CD4-positive, alpha-beta T cell treated with Interleukin-4 for 1 hour (primary cell): ENCODE measurements at regions not wholly inside any gene's neighbourhood (a gene's known extent, or its start where the extent isn't known, plus 50 kb on each side); places are given as distances from the start of the nearest gene placed in this dataset.
"Not testable (repeated sequence)": the region's sequence is repeated elsewhere in the genome, so short reads cannot be mapped to it uniquely, and the experiment has no call there.

Experiments
- DNase-seq, 2 donors: peaks; one replicate each; pipeline ENCODE4 v3.0.0-alpha.2; 2020 to 2022

DNA sequence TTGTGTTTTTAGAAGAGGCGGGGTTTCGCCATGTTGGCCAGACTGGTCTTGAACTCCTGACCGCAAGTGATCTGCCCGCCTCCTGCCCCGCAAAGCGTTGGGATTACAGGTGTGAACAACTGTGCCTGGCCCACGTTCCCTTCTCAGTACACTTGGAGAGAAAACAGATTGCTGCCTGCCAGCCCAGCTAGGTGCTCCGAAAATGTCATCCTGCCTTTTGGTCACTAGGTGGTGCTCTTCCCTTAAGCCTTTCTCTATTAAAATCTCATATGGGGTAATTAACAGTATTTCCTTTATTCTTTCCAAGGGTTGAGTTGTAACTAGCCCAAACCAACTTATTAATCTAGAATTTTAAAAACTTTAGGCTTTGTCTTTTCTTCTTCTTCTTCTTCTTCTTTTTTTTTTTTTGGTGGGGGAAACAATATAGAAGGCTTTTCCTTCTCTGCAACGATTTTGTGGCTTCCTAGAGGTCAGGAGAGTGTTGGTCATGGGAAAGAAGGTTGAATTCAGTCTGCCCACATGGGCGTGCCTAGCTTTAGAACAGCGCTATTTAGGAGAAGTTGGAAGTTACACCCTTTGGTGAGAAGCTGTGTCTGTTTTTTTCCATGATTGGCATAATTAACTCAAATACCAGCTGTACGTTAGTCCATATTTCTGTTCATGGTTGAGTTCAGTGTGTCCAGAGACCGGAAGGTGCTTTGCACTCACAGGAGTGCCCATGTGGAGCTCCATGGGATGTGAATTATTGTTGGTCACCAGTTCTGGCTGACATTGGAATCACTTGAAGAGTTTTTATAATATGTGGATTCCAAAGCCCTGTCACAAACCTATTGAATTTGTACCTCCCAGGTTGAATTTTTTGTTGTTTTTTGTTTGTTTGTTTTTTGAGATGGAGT lies 110.1 kb downstream of the LAT start:
- not testable (repeated sequence) for DNase-seq

DNA sequence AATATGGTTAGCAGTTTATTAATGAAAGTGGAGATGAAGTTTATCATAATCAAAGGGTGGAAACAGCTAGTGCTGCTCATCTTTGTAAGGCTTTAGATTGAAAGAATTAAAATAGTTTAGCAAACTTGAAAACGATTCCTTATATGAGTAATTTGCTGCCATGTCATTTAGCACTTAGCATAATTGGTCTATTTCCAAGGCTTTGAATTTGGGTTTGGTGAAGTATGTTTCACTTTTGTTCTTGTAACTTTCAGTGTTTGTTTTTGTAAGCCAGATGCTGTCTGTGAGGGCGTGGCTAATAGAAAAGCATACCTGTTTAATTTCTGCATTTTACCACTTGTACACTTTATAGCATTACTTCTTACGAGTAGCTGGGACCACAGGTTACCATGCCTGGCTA lies 109.5 kb downstream of the LAT start:
- not testable (repeated sequence) for DNase-seq

DNA sequence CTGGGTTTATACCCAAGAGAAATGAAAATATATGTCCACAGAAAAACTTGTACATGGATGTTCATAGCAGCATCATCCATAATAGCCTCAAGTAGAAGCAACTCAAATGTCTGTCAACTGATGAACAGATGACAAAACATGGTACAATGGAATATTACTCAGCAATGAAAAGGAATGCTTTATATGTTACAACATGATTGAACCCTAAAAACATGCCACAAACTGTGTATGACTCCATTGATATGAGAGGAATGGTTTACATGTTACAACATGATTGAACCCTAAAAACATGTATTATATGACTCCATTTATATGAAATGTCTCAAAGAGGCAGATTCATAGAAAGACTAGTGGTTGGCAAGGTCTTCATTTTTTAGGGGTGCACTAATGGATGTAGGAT lies 104.8 kb downstream of the LAT start:
- not testable (repeated sequence) for DNase-seq

DNA sequence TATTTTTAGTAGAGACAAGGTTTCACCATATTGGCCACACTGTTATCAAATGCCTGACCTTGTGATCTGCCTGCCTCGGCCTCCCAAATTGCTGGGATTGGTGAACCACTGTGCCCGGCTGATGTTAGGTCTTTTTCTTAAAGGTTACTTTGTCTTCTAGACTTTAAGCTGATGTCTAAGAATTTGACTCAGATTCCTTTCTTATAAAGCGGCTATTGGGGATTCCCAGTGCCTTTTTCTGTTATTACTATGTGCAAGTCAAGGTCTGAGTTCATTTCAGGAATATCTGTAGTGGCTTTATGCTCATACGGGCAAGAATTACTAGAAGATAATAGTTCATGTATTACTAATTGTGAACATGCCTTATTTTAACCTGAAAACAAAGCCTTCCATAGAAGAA lies 102.8 kb downstream of the LAT start:
- DNase-seq: not testable (repeated sequence)

DNA sequence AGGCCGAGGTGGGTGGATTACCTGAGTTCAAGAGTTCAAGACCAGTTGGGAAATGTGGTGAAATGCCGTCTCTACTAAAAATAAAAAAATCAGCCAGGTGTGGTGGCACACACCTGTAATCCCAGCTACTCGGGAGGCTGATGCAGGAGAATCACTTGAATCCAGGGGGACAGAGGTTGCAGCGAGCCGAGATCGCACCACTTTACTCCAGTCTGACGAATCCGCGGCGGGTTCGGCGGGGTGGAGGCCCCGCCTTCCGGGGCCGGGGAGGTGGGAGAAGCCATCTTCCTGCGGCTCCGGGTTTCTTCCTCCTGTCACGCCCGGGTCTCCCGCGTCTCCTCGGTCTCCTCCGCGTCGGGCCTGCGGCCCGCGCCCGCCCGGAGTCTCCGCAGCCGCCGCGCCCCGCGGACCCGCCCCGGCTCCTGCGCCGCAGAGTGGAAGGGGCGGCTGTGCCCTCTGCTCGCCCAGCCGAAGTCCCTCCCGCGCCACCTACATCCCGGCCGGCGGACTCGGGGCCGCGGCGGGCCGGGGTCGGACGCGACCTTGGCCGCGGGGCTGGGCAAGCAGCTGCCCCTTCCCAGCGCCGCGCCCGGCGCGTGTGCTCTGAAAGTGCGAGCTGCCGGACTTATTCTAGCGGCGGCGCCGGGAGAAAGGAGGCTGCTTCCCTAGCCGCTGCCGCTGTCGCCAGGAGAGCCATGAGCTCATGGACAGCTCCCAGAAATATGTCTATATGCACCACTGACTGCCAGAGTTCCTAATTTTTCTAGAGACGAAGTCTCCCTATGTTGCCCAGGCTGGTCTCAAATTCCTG lies 97.2 kb downstream of the LAT start:
- peak; percentile 30 to 48 for DNase-seq

DNA sequence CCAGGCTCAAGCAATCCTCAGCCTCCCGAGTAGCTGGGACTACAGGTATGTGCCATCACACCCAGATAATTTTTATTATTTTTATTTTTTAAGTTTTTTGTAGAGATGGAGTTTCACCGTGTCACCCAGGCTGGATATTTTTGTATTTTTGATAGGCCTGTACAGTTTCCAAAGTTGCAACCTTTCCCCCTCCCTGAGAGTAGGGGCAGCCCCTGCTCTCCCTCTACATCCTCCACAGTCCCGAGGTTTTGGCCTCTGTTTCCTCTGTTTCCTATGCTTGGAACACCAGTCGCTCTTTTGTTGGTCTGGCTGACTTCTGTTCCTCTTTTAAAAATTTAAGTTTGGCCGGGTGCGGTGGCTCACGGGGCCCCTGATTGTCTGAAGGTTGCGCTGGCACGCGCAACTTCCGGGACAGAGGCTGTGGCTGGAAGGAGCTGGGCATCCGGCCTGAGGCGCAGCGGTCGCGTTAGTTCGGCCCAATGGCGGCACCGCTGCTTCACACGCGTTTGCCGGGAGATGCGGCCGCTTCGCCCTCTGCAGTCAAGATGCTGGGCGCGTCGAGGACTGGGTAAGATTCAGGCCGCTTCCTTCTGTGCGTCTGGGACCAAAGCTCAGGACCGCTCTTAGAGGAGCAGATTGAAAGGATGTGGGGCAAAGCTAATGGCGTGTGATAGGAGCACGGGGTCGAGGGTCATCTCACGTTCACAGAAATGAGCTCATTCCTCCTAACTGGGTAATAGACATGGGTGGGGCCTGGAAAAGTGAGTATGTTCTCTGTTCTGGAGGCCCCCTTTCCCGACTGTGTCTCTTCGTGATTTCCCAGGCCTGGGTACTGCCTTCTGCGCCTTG lies 89.9 kb downstream of the LAT start:
- DNase-seq: peak; percentile 48 to 62

DNA sequence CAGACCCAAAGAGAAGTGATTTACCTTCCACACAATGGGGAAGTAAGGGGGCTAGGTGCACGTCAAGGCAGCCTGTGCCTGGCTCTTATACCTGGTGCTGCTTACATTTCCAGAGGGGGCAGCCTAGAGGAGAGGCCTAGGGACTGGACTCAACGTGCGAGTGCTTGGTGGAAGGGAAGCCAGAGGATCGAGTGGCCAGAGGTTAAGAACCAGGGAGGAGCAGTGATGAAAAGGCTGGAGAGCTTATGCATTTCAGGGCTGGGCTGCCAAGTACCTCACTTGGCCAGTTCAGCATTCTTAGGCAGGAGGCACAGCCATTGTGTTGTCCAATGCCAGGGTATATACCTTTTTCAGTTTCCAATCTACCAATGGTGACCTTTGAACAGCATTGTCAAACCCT lies 77.4 kb downstream of the LAT start:
- DNase-seq: not testable (repeated sequence)

DNA sequence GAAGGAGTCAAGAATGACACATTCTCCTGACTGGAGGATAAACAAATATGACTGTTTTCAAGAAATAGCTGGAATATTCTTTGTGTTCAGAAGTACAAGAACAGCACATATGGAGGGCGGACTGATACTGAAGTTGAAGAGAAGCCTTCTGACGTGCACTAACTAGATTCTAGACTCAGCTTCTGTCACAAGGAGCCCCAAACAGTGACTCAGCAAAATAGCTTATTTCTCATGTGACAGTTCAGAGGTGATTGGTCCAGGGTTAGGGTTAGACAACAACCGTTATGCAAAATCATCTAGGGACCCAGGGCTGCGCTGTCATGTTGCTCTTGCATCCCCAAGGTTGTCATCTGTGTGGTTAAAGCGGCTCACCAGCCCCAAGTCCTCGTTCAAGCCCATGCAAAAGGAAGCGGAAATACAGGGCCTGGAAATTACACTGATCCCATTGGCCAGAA lies 76.6 kb downstream of the LAT start:
- DNase-seq: not testable (repeated sequence)

DNA sequence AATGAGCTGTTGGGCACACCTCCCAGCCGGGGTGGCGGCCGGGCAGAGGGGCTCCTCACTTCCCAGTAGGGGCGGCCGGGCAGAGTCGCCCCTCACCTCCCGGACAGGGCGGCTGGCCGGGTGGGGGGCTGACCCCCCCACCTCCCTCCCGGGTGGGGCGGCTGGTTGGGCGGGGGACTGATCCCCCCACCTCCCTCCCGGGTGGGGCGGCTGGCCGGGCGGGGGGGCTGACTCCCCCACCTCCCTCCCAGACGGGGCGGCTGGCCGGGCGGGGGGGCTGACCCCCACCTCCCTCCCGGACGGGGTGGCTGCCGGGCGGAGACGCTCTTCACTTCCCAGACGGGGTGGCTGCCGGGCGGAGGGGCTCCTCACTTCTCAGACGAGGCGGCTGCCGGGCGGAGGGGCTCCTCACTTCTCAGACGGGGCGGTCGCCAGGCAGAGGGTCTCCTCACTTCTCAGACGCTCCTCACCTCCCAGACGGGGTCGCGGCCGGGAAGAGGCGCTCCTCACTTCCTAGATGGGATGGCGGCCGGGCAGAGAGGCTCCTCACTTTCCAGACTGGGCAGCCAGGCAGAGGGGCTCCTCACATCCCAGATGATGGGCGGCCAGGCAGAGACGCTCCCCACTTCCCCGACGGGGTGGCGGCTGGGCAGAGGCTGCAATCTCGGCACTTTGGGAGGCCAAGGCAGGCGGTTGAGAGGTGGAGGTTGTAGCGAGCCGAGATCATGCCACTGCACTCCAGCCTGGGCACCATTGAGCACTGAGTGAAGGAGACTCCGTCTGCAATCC lies 75.4 kb downstream of the LAT start:
- DNase-seq: not testable (repeated sequence)

DNA sequence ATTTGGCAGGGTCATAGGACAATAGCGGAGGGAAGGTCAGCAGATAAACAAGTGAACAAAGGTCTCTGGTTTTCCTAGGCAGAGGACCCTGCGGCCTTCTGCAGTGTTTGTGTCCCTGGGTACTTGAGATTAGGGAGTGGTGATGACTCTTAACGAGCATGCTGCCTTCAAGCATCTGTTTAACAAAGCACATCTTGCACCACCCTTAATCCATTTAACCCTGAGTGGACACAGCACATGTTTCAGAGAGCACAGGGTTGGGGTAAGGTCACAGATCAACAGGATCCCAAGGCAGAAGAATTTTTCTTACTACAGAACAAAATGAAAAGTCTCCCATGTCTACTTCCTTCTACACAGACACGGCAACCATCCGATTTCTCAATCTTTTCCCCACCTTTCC lies 74.7 kb downstream of the LAT start:
- DNase-seq: not testable (repeated sequence)
